ENCODE measurements at regions not wholly inside any gene's neighbourhood (a gene's known extent, or its start where the extent isn't known, plus 50 kb on each side); places are given as distances from the start of the nearest gene placed in this dataset.

DNA sequence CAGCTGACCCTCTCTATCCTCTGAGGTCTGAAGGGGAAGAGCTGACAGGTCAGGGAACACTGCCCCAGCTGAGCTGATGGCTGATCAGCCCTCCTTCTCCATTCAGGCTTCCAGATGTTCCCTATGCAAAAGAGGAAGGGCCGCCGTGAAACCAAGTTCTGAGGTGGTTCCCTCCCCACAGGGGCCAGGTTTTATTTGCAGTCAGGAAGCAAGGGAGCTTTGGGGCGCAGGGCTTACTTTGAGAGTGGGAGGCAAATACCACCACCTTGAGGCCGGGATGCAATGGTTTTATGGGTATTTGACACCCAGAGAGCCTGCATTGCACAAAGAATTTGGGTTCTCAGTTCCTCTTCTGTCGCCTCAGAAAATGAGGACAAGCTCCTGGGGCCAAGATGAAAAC, 186.9 kb downstream of the ARRDC4 start:
- Histone ChIP-seq H3K9me3 (ENCODE audit: severe bottlenecking) (peaks cover under 1% of the 10 kb centered on the region), H3K4me3 (ENCODE audit: severe bottlenecking) (no peak overlapping the region), H3K36me3 (ENCODE audit: low read depth) (no peaks in the 10 kb centered on the region), H3K4me1 (ENCODE audit: insufficient read depth, poor library complexity, severe bottlenecking) (peaks cover 28% of the 10 kb centered on the region), H3K27me3 (ENCODE audit: insufficient read depth, poor library complexity, severe bottlenecking) (no peaks in the 10 kb centered on the region), H3K27ac (ENCODE audit: poor library complexity, severe bottlenecking) (no peak overlapping the region)
- no peak for ATAC-seq (ENCODE audit: low read depth)
- no peak for DNase-seq (ENCODE audit: low spot score)
- TF ChIP-seq, protein P1, sequence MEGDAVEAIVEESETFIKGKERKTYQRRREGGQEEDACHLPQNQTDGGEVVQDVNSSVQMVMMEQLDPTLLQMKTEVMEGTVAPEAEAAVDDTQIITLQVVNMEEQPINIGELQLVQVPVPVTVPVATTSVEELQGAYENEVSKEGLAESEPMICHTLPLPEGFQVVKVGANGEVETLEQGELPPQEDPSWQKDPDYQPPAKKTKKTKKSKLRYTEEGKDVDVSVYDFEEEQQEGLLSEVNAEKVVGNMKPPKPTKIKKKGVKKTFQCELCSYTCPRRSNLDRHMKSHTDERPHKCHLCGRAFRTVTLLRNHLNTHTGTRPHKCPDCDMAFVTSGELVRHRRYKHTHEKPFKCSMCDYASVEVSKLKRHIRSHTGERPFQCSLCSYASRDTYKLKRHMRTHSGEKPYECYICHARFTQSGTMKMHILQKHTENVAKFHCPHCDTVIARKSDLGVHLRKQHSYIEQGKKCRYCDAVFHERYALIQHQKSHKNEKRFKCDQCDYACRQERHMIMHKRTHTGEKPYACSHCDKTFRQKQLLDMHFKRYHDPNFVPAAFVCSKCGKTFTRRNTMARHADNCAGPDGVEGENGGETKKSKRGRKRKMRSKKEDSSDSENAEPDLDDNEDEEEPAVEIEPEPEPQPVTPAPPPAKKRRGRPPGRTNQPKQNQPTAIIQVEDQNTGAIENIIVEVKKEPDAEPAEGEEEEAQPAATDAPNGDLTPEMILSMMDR (IDR thresholded peaks at IDR 0.05; ENCODE audit: poor library complexity, severe bottlenecking), result no peak

DNA sequence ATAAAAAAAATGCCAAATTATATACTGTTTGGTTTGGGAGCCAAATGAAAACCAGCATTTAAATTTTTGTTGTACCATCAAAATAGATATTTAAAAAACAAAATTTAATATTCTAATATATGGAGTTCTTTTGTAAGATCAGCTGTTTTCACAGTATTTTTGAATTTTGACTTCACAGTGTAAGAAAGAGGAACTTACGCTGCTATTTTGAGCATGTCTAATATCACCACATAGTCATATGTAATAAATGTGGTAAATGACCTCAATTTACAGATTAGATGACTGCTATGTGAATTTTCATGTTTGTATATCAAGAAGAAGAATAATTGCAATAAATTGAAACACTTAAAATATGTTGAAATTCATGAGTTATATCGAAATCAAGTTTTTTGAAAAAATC, 189.6 kb downstream of the ARRDC4 start:
- Histone ChIP-seq H3K4me3 (ENCODE audit: severe bottlenecking) (no peak overlapping the region), H3K27me3 (ENCODE audit: insufficient read depth, poor library complexity, severe bottlenecking) (no peaks in the 10 kb centered on the region), H3K27ac (ENCODE audit: poor library complexity, severe bottlenecking) (peak overlapping the region; percentile 56), H3K4me1 (ENCODE audit: insufficient read depth, poor library complexity, severe bottlenecking) (peaks cover 31% of the 10 kb centered on the region), H3K9me3 (ENCODE audit: severe bottlenecking) (peaks cover 3% of the 10 kb centered on the region), H3K36me3 (ENCODE audit: low read depth) (no peaks in the 10 kb centered on the region)
- TF ChIP-seq, protein P1 (IDR thresholded peaks at IDR 0.05; ENCODE audit: poor library complexity, severe bottlenecking), result no peak
- DNase-seq (ENCODE audit: low spot score), result no peak
- no peak for ATAC-seq (ENCODE audit: low read depth)

DNA sequence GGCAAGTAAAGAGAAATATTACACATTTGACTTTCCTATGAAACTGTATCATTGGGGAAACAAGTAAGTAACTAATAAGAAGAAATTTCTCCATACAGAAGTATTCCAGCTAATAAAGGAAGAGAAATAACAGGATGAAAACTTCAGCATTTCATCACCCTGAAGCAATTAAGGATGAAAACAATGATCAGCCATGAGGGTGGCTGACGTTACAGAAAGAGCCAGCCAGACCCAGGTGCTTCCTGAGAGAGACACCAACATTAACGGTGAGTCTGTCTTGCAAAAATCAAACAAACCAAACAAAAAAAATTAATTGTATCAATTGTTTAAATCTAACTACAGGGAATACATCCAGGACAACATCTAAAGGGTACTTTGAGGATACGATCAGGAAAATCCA, 190.0 kb downstream of the ARRDC4 start:
- Histone ChIP-seq H3K36me3 (ENCODE audit: low read depth) (no peaks in the 10 kb centered on the region), H3K9me3 (ENCODE audit: severe bottlenecking) (peaks cover 3% of the 10 kb centered on the region), H3K4me3 (ENCODE audit: severe bottlenecking) (no peak overlapping the region), H3K27me3 (ENCODE audit: insufficient read depth, poor library complexity, severe bottlenecking) (no peaks in the 10 kb centered on the region), H3K4me1 (ENCODE audit: insufficient read depth, poor library complexity, severe bottlenecking) (peaks cover 35% of the 10 kb centered on the region), H3K27ac (ENCODE audit: poor library complexity, severe bottlenecking) (peak overlapping the region; percentile 56)
- no peak for DNase-seq (ENCODE audit: low spot score)
- ATAC-seq (ENCODE audit: low read depth), result no peak
- TF ChIP-seq, protein P1 (IDR thresholded peaks at IDR 0.05; ENCODE audit: poor library complexity, severe bottlenecking), result no peak

DNA sequence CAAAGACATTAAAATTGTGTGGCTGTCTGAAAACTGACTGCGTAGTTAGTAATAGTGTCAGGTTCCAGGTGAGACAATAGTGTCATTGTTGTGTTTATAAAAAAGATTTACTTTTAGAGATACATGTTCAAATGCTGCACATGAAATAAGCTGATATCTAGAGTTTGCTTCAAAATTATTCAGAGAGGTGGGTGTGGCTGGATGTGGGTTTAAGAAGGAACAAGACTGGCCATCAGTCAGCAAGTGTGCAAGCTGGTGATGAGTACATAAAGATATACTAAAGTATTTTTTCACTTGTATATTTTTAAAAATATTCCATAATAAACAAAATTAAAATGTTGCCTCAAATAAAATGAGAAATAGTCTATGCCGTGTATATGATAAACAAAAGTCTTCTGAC, 190.6 kb downstream of the ARRDC4 start:
- DNase-seq (ENCODE audit: low spot score), result no peak
- Histone ChIP-seq H3K27ac (ENCODE audit: poor library complexity, severe bottlenecking) (peak overlapping the region; percentile 56), H3K9me3 (ENCODE audit: severe bottlenecking) (peaks cover 3% of the 10 kb centered on the region), H3K4me3 (ENCODE audit: severe bottlenecking) (no peak overlapping the region), H3K4me1 (ENCODE audit: insufficient read depth, poor library complexity, severe bottlenecking) (peaks cover 39% of the 10 kb centered on the region), H3K27me3 (ENCODE audit: insufficient read depth, poor library complexity, severe bottlenecking) (no peaks in the 10 kb centered on the region), H3K36me3 (ENCODE audit: low read depth) (no peaks in the 10 kb centered on the region)
- no peak for ATAC-seq (ENCODE audit: low read depth)
- TF ChIP-seq, protein P1 (IDR thresholded peaks at IDR 0.05; ENCODE audit: poor library complexity, severe bottlenecking), result no peak

DNA sequence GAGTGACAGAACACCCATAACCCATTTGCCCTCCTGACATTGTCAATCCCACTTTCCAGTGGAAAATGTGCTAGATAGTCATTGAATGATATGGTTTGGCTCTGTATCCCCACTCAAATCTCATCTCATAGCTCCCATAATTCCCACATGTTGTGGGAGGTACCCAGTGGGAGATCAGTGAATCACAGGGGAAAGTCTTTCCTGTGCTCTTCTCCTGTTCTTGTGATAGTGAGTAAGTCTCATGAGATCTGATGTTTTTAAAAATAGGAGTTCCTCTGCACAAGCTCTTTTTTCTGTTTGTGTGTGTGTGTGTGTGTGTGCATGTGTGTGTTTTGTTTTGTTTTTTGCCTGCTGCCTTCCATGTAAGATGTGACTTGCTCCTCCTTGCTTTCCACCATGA, 191.7 kb downstream of the ARRDC4 start:
- no peak for DNase-seq (ENCODE audit: low spot score)
- TF ChIP-seq, protein P1 (IDR thresholded peaks at IDR 0.05; ENCODE audit: poor library complexity, severe bottlenecking), result no peak

More for the DNA sequence above, 191.7 kb downstream of the ARRDC4 start:
- Histone ChIP-seq H3K4me3 (ENCODE audit: severe bottlenecking) (no peak overlapping the region), H3K27me3 (ENCODE audit: insufficient read depth, poor library complexity, severe bottlenecking) (no peaks in the 10 kb centered on the region), H3K27ac (ENCODE audit: poor library complexity, severe bottlenecking) (peak overlapping the region; percentile 56), H3K4me1 (ENCODE audit: insufficient read depth, poor library complexity, severe bottlenecking) (peaks cover 39% of the 10 kb centered on the region), H3K9me3 (ENCODE audit: severe bottlenecking) (peaks cover 3% of the 10 kb centered on the region), H3K36me3 (ENCODE audit: low read depth) (no peaks in the 10 kb centered on the region)
- ATAC-seq (ENCODE audit: low read depth), result no peak
